ENCODE measurements at regions not wholly inside any gene's neighbourhood (a gene's known extent, or its start where the extent isn't known, plus 50 kb on each side); places are given as distances from the start of the nearest gene placed in this dataset.
A peak's percentile ranks its signal among the peaks of the same experiment; 100 is the strongest.
"Not testable (repeated sequence)": the region's sequence is repeated elsewhere in the genome, so short reads cannot be mapped to it uniquely, and the experiment has no call there.

DNA sequence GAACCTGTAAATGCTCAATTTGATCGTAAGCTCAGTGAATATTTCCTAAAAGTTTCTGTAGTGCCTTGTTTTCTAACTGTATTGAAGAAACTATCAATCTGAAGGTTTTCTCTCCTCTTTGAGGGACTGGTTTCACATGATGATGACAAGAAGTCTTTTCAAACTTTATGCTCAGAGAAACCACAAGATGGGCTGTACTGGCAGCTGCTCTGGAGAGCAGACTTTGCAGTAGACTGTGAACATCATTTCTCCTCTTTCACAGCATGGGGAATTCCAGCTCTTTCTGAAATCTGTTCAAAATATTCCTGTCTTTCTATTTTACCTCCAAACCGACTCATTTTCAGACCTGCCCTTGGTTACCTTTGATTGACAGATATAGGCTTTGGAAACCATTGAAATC, 194.4 kb downstream of the IZUMO3 start:
- no peak for DNase-seq (ENCODE audit: low read depth, low spot score)

DNA sequence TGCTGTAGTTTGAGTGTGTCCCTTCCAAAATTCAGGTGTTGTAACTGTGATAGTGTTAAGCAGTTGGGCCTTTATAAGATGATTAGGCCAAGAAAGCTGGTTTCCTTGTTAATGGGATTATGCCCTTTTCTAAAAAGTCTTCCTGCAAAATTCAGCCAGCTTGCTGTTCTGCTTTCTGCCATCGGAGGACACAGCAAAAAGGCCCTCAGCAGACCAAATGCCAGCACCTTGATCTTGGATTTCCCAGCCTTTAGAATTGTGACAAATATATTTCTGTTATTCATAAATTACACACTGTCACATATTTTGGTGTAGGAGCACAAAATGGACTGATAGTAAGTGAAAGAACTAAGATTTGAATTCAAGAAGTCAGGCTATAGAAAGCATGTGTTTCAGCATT, 203.2 kb downstream of the IZUMO3 start:
- DNase-seq (ENCODE audit: low read depth, low spot score): no peak

DNA sequence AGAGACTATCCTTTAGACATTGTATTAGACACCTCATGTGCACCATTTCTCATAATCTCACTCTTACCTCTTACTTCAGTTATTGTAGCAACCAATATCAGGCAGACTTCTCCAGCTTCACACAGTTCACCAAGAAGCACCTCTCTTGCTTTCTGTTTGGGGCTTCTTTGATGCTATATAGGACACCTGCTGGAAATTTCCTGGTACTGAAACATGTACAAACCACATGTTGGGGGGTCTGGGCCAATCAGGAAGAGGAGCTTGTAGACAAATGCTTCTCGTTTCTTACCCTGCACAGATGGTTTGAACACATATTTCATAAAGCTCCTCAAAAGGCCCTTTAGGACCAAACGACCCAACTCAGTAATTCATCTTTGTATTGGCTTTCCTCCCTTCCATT, 212.1 kb downstream of the IZUMO3 start:
- DNase-seq (ENCODE audit: low read depth, low spot score): no peak

DNA sequence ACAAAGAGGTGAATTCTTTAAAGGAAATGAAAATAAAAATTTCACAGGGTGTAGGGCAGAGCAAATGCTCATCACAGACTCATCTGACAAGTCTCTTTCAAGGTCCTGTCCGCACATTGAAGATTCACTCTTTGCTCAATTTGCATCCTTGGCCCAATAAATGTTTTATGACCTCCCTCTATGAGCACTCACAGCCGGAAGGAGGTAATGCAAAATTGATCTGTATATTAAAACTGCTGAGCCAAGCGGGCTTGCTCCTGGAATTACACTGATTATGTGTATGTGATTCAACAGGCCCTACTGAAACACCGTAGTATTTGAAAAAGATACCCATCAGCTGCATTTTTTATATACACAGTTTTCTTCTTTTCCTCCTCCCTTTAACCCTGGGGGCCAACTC, 246.8 kb downstream of the IZUMO3 start:
- DNase-seq (ENCODE audit: low read depth, low spot score): no peak

DNA sequence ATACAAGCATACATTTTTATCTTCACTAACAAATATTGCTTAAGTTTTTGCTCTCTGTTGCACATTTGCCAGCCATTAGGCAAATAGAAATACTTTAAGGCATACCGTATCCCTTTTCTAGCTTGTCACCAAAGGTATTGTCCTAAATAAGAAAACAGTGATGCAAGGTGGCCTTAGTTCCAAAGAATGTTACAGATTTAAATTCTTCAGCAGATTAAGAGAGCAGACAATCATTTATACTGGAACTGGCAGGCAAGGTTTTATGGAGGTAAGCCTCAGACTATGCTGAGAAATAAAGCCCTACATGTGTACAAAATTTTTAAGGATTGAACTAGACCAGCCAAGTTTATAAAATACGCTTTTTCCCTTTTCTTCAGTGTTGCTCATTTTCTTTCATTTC, 247.8 kb downstream of the IZUMO3 start:
- DNase-seq (ENCODE audit: low read depth, low spot score): no peak

DNA sequence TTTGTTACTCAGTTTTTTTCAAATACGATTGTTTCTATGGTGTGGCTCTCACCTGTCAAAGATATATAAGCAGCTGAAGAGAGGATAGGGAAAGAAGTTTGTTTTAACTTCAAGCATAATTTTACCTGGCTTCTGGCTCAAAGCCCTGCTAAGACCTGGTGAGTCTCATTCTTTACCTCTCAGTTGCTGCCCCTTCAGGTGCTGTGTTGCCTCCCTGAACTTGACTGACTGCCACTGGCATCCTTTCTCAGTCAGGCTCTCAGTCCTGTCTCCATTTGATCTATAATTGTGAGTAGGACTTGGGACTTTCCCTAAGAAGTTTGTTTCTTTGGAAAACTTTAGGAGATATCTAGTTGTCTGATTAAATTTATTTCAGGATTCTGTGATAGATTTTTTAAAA, 249.6 kb downstream of the IZUMO3 start:
- DNase-seq (ENCODE audit: low read depth, low spot score): no peak

DNA sequence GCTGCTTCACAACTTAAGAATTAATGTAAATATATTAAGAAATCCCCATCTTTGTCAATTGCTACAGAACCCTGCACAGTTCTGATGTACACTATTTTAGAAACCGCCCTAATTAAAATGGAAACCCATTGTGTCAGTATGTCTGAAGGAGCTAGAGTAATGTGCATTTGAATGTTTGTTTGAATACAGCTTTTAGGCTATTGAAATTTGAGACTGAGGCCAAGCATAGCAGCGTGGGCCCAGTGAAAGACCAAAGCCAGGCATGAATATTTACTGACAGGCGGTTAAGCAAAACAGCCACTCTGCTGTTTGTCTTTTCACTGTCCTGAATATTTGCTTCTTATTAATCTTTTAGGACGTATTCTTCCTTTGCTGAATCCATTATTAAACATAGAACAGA, 252.3 kb downstream of the IZUMO3 start:
- DNase-seq (ENCODE audit: low read depth, low spot score): no peak

DNA sequence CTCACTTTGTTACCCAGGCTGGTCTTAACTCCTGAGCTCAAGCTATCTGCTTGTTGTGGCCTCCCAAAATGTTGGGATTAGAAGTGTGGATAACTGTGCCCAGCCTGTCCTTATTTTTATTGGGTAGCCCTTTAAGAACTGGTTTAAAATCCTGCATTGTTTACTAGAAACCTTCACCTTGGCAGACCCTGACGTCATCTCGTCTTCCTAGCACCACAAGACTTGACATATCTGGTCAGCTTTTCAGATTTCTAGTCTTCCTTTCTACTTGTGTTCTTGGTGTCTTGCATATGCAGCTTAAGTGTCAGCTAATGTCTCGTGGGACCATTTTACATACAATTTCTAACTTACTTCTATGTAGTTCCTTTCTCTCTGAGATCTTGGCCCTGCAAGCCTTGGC, 258.9 kb downstream of the IZUMO3 start:
- no peak for DNase-seq (ENCODE audit: low read depth, low spot score)

DNA sequence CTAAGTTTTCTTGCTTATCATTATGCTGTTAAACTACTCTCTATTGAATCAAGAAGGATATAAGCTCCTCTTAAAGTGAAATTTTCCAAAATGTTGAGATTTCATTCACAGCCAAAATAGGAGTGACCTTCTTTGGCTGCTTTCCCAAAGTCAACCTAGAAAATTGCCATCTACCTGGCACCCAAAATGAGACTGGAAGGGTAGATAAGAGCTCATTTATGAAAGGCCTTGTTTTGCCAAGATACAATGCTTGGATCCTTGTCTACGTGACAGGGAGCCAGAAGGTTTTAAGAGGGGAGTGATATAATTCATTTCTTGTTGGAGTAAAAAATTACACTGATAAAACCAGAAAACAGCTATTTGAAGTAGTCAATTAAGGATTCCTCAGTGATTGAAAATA, 287.1 kb downstream of the IZUMO3 start:
- DNase-seq (ENCODE audit: low read depth, low spot score): no peak

DNA sequence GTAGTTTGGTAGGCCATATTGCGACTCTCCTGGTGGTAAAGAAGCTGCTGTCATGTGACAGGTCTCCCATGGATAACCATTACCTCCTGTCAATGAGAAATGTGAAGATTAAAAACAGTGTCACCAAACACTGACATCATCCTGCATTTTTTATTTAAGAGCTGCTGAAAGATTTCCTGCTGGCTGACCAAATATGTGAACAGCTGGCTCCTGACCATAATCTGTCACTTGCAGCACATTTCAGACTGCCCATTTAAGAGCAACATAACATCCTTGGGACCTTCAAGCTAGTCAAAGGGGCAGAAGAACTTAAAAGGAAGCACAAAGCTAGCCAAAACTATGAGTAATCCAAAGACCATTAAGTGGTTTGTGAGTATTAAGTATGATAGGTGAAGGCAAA, 288.0 kb downstream of the IZUMO3 start:
- no peak for DNase-seq (ENCODE audit: low read depth, low spot score)

DNA sequence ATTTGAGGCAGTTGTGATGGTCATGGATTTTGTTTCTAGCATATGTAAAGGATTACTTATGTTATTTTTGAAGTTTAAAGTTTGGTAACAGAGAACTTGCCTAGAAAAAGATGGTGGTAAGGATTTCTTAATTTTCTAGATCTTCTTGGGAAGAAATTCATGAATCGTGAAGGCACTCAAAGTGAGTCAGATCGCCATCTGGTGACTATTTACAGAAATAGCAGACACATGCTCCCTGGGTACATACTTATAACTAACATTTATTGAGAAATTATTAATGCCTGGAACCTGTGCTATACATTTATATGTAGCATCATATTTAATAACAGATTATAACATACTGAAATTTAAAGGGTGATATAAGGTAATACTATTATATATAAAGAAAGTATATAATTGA, 299.7 kb downstream of the IZUMO3 start:
- DNase-seq (ENCODE audit: low read depth, low spot score): no peak

DNA sequence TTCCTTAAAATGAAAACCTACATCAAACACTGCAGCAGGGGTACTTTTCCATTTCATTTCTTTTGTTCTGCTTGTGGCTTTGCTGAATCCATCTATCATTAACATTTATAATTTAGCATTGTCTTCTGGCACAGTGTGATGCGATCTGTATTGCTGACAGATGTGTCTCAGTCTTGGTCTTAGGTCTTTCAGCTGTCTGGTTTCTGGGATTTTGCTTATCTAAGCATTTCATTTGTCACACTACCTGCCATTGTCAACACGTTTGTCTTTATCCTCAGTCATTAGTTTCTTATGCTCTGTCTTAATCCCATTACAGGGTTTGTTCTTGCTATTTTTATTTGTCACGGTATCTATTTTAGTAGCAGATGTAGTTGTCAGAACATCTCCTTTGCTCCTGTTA, 303.1 kb downstream of the IZUMO3 start:
- DNase-seq (ENCODE audit: low read depth, low spot score): no peak

DNA sequence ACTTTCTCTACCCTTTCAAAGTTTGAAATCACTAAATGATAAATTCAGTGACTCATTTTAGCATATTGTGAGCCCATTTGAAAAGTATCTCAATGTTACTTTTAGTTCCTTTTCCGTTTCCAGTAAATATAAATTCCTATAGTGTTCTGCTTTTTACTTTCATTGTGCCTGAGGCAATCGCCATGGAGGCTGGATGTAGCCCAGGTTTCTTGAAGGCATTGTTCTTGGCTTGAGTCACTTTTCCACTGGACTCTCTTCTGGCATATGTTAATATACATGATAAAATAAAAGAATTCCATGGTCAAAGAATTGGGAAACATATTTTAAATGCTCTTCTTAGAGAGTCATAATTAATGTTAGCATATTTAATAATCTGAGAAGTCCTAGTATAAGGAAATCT, 327.0 kb downstream of the IZUMO3 start:
- DNase-seq (ENCODE audit: low read depth, low spot score): no peak

DNA sequence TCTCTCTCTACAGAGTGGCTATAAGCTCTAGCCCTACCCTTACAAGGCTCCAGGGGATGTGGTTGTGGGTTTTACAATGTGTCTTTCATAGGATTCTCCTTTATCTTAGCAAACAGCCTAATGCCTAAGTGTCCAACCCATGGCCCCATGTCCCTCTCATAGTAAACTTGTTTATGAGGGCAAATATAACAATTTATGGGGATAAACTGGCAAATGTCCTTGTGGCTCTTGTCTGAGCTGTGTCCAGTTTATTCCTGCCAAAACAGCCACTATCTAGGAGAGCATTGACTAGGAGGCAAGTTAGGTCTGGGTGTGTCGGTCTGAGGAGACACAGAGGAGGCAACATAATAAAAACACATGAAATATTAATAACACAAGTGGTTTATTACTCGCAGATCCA, 335.1 kb downstream of the IZUMO3 start:
- DNase-seq (ENCODE audit: low read depth, low spot score): no peak

DNA sequence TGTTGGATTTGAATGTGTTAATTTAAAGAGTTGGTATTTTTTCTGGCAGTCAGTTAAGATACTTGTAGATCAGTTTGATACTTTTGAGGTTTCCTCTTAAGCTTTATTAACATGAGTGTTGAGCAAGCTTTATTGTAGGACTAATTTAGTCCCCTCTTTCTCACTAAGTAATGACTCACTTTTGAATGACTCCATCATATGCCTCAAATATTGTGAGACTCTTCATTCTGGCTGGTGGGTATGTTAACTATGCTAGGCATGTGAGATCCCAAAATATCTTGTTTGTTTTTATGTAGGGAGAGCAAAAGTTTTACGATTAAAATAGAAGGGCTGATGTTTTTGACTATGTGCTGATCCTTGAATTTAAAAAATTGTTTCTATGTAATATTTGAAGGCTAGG, 355.7 kb downstream of the IZUMO3 start:
- no peak for DNase-seq (ENCODE audit: low read depth, low spot score)

DNA sequence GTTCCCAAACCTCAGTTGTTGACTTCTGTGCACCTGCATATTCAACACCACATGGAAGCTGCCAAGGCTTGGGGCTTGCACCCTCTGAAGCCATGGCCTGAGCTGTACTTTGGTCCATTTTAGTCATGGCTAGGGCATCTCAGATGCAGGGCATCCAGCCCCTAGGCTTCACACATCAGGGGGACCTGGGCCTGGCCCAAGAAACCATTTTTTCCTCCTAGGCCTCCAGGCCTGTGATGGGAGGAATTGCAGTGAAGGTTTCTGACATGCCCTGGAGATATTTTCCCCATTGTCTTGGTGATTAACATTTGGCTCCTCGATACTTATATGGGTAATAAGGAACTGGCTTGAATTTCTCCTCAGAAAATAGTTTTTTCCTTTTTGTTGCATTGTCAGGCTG, 354.5 kb upstream of the ELAVL2 start:
- not testable (repeated sequence) for DNase-seq (ENCODE audit: low read depth, low spot score)

DNA sequence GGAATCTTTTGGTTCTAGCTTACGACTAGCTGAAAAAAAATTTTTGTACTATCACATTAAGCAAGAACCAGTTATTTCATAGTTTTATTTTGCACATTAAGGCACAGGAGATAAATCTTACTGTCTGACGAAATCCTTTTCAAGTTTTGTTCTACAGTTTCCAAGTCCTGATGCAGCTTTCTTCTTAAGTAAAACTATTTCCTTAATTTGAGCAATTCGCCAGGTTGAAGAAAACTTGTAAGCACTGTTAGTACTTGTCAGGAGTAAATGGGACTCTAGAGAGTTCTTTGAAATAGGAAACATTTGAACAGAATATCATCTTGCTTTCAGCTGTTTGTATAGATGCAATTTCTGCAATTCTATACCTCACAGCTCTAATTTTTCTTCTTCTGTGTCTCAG, 318.8 kb upstream of the ELAVL2 start:
- no peak for DNase-seq (ENCODE audit: low read depth, low spot score)

DNA sequence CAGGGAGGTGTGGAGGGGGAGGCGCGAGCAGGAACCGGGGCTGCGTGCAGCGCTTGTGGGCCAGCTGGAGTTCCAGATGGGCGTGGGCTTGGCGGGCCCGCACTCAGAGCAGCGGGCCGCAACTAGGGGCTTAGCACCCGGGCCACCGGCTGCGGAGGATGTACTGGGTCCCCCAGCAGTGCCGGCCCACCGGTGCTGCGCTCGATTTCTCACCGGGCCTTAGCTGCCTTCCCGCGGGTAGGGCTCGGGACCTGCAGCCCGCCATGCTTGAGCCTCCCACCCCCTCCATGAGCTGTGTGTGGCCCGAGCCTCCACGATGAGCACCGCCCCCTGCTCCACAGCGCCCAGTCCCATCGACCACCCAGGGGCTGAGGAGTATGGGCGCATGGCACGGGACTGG, 309.0 kb upstream of the ELAVL2 start:
- not testable (repeated sequence) for DNase-seq (ENCODE audit: low read depth, low spot score)

DNA sequence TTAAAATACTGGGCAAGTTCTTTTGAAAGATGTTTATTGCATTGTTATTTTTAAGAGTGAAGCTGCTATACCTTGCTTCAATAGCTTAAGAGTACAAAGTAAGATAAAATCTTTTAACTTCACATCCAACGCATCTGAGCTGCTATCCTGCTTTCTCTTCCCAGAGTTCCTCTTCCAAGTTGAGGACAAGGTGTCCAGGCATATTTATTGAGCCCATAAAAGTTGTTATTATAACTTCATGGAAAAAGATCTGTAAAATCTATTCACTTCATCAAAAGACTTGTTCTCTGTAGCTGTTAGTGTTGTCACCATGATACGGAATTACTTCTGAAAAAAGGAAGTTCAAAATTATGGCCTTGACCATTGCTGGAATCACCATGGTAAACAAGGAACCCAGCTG, 306.2 kb upstream of the ELAVL2 start:
- no peak for DNase-seq (ENCODE audit: low read depth, low spot score)

DNA sequence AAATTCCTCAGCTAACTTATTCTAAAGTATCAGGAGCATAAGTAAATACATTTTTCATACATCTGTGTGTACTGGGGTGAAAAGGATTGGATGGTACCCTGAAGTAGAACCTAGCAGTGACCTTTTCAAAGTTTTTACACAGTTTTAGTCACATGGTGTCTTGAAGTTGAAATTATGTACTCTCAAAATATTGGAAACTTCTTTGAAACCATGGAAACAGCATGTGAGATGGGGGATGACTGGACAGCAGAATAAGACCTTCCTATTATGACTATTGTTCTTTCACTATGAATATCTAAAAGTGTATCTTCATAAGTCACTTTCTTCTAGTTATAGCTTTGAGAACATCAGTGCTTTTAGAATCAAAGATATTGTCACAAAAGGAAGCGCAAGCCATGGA, 301.5 kb upstream of the ELAVL2 start:
- DNase-seq (ENCODE audit: low read depth, low spot score): no peak

DNA sequence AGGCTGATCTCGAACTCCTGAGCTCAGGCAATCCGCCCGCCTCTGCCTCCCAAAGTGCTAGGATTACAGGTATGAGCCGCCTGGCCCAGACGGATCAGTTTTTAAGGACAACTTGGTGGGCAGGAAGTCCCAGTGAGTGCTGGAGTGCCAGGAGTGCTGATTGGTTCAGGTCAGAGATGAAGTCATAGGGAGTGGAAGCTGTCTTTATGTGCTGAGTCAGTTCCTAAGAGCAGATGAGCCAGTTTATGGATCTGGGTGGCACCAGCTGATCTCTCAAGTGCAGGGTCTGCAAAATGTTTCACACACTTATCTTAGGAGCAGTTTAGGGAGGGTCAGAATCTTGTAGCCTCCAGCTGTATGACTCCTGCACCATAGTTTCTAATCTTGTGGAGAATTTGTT, 292.1 kb upstream of the ELAVL2 start:
- peak; percentile 1 for DNase-seq (ENCODE audit: low read depth, low spot score)

DNA sequence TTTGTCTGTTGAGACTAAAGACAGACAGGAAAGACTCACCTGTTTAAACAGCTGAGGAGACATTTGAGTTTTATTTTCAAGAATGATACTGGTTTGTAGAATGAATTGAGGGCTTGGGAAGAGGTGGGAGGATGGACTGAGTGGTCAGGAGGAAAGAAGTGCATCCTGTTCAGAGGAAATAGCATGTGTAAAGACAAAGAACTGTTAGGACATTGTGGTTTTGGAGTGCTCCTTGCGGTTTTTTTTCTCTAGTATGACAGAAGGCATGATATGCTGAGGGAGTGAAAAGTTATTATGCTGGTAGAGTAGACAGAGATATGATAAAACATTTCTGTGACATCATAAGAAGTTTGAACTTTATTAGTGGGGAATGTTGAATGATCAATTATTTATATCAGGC, 270.7 kb upstream of the ELAVL2 start:
- no peak for DNase-seq (ENCODE audit: low read depth, low spot score)

DNA sequence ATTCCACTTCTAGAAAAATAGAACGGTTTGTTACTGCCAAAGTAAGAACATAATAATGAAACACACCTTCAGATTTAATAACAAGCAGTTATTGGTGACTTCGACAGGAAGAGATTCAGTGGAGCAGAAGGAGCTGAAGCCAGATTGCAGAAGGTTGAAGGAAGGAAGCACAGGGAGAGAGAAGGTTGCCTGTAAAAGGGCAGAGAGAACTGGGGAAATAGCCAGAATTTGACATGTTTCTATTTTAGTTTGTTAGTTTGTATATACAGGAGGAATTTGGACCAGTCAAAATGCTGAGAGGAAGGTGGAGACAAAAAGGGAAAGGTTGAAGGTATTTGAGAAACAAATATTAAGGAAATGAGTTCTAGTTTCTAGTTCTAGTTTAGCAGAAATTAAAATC, 269.2 kb upstream of the ELAVL2 start:
- DNase-seq (ENCODE audit: low read depth, low spot score): no peak

DNA sequence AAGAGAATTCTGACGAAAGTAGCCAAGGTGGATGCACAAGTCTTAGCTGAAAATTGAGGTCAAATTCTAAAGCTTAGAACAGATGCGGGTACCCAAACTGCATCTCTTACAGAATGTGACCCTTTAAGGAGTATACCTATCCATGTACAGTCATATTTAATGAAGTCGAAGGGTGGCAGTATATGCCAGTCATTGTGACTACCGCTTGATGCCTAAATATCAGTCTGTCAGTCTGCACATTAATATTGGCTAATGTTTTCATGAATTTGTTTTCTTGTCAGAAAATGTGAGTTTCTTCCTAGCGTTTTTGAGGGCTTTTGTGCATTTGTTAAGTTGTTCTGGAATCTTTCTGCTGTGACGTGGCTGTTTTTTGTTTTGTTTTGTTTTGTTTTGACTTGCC, 264.5 kb upstream of the ELAVL2 start:
- DNase-seq (ENCODE audit: low read depth, low spot score): no peak

DNA sequence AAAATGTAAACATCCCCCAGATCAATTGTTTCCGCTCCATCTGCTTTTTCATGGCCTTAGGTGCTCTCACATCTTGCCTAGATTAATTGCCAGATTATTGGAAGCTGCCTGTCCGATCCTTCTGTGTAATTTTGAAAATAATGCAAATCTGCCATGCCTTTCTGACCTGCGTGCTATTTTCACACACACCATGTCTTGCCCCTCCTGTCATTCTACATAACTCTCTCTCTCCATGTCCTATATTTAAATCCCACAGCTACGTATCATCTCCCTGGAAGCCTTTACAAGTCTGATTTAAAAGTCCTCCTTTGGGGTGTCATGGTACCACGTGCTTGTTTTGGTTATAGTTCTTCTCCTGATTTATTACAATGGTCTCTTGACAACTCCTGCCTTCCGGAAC, 247.6 kb upstream of the ELAVL2 start:
- no peak for DNase-seq (ENCODE audit: low read depth, low spot score)
